ENCODE measurements at regions not wholly inside any gene's neighbourhood (a gene's known extent, or its start where the extent isn't known, plus 50 kb on each side); places are given as distances from the start of the nearest gene placed in this dataset.
"Not testable (repeated sequence)": the region's sequence is repeated elsewhere in the genome, so short reads cannot be mapped to it uniquely, and the experiment has no call there.

DNA sequence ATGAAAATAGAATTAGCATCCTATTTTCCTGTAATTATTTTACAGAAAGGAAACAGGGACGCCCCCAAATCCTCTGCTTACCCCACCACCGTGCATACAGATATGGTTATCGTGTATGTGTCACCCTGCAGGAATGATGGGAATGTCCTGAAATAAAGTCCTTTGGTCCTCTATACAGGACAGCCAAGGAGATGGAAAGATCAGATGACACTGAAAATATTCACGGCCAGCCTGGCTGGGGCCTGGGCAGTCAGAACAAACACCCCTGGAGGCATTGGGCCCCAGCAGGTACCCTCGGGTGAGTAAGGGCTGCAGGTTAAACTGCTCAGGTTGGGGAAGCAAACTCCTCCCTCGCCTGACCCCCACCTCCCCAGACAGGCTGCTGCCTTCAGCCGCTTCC is 368.0 kb downstream of the FOXL1 start:
- no peak for DNase-seq

DNA sequence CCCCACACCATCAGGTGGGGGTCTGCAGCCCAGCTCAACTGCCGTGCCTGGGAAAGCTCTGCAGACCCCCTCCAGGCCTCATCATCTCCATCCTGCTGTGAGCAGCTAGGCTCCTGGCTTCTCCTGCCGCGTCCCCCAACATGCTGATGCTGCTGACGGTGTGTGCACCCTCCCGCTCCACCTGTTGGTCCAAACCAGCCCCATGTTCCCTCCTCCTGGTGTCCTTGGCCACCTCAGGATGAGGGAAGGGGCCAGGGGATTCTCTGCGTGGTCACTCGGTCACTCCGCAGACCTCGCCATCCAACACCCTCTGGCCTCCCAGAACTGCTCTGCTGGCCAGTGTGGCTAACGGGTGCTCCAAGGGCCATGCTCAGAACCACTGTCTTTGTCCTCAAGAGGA is 368.6 kb downstream of the FOXL1 start:
- DNase-seq: no peak

DNA sequence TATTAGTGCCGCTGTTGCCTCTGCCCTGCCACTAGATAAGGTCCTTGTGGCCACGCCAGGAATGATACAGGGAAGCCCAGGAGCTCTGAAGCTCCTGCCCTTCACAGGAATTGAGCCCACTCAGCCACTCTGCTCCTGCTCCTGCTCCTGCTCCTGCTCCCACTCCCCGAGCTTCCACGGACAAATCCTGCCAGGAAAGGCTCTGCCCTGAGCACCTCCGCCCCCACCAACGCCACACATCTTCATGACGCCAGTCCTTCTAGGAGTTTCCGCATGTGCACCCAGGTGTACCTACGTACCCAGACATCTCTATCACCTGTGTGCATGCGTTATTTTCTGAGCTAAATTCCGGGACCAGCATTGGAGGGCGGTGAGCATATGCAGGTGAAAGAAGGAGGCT is 369.1 kb downstream of the C16orf95 start:
- no peak for DNase-seq

DNA sequence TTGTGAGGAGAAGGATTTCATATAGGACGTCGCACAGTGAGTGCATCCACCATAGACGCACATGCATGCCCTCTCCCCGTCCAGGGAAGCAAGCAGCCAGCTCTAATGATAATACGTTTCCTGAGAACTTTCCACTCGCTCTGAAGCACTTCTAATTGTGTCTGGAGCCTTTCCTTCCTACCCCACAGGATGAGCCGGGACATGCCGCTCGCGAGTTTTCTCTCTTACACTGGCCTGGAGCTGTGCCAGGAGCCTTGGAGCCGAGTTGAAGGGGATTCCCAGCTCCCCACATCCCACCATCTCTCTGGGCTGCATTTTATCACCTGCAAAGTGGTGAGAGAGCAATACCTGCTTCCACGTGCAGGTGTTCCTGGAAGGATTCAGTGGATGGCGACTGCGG is 368.1 kb downstream of the C16orf95 start:
- no peak for DNase-seq

DNA sequence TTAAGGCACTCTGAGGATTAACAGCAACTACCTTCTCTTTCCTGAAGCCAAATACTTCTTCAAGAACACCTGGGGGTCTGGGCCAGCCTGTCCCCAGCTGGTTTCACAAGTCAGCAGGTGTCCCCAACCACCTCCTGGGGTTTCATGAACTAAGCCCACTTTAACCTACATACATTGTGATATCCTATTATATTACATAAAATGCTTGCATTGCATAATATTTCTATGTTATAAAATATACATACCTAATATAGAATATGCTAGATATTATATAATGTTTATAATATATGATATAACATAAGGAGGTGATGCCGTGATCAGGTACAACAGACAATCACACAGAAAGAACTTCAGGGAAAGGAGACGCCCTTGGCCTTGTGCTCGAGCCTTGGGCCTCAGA is 367.6 kb downstream of the C16orf95 start:
- no peak for DNase-seq

DNA sequence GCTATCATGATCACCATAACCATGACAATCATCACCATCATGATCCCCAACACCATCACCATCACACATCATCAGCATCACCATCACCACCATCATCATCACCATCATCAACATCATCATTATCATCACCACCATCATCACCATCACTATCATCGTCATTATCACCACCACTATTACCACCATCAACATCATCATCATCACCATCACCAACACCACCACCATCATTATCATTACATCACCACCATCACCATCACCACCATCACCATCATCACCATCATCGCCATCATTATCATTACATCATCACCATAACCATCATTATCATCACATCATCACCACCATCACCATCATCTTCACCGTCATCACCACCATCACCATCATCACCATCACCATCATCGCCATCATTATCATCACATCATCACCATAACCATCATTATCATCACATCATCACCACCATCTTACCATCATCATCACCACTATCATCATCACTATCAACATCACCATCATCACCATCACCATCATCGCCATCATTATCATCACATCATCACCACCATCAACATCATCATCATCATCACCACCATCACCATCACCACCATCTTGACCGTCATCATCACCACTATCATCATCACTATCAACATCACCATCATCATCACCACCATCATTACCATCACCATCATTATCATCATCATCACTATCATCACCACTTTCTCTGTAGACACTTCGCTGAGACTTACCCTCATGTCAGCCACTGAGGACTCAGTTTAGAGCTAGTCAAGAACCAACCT is 366.0 kb downstream of the C16orf95 start:
- DNase-seq: no peak

DNA sequence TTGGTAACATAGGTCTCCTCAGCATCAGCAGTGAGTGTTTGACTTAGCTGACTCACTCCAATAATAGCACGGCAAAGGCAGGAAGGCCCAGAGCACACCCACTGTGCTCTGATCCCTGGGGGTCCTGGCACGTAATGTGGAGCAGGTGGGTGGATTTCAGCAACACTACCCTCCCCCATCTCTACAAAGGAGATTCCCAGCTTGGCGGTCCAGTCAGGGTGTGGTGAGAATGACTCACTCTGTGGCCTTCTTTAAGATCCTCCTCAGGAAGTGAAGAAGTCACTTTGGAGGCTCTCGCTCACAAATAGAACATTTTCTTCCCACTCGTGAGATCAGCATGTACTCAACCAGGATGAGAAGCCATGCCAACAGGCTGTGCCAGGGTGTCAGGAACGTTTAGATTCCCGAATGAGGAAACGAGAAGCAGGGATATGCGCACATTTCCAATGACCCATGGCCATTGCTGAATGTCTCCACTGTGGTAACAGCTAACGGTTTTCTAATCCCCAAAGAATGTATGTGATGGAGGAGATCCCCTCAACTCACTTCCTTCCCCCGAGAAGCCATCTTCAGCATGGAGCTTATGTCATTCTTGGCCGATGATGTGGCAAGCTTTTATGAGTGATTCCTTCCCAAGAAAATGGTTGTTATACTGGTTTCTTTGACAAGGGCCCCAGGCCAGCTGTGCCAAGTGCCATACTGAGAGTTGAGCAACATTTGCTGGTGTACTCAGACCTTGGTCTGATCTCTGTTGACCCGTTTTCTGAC is 365.2 kb downstream of the C16orf95 start:
- DNase-seq: no peak

DNA sequence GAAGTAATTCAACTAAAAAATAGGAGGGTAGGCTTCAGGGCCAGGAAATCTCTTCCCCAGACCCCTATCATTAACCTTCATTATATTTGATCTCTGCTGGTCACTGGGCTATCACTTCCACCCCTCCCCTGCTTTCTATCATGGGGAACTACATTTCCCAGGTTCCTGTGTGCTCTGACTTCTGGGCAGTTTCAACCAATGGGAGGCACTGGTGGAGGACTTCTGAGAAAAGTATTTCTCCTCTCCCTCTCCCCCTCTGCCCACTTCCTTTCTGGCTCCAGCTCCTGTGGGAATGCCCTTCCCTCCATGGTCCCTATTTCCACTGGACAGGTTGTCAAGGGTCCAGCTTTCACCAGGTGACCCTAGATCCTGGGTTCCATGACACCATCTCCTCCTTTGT is 364.4 kb downstream of the C16orf95 start:
- no peak for DNase-seq

DNA sequence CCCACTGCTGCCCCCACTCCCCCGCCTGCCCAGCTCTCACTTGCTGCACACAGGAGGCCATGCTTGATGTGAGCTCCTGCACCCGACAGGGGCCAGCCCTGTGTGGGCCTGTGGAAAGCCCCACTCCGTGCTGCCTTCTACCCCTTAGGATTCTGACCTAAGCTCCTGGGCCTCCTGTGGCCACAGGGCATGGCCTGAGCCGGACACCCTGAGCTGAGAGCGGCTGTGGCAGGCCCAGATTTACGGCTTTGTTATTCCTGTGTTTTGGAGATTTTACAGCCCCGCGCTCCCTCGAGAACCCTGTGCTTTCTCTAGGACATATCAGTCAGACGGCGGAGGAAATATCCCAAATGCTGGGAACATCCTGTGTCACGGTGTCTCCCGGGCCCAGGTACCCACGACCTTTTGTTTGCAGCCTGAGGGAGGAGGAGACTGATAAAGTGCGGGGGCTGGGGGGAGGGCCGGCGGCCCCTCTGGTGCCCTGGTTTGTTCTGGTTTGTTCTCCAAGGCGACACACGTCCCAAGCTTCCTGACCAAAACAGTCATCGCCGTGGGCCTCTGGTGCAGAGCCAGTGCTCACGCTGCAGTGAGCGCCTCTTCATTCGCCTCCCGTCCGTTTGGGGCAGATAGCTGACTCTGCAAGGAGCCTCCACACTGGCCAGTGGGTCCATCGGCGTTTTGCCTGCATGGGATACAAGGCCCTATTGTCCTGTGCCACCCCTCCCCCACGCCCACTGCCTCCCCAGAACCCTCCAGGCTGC is 363.4 kb downstream of the C16orf95 start:
- no peak for DNase-seq

DNA sequence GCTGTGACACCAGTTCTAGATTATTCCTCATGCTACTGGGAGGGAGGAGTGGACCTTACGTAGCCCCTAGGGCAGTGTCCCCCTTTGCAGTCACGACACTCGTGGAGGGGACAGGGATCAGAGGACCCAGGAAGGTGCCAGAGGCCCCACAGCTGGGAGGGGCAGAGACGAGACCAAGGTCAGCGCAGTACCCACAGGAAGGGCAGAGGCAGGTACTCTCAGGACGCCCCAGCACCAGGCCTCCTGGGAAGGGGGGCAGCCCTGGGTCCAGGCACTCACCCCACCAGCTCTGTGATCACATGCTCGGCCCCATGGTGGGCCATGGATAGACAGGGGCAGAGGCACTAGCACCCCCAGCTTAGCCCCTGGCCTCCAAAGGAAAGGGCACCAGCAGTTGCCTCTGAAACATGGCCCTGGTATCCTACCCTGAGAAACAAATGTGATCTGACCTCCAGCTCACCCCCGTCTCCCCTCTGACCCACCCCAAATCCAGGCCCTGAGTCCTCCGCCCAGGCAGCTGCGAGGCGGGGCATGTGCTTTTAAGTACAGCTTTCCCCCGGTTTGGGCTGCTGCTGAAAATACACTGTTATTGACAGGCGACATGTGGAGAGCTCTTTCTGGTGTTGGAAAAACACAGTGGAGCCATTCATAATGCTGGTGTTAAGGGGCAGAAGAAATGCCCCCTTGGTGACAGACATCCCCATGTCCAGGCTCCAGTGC is 361.9 kb downstream of the C16orf95 start:
- DNase-seq: no peak

DNA sequence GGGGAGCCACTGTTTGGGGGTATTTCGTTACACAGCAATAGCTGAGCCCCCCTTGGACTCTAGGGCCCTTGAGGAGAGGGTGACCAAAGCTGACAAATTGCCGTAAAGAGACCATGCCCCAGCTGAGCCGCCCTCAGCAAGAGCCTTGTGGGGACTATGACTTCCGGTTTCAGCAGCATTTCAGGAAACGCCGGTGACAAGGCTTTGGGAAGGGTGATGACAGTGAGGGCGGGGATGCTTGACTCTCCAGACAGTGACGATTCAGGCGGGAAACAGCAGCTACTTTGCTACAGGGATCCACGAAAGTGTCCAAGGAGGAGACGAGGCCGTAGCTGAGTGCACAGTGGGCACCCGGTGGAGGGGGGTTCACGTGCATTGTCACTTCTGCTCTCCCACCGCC is 360.8 kb downstream of the C16orf95 start:
- DNase-seq: no peak

DNA sequence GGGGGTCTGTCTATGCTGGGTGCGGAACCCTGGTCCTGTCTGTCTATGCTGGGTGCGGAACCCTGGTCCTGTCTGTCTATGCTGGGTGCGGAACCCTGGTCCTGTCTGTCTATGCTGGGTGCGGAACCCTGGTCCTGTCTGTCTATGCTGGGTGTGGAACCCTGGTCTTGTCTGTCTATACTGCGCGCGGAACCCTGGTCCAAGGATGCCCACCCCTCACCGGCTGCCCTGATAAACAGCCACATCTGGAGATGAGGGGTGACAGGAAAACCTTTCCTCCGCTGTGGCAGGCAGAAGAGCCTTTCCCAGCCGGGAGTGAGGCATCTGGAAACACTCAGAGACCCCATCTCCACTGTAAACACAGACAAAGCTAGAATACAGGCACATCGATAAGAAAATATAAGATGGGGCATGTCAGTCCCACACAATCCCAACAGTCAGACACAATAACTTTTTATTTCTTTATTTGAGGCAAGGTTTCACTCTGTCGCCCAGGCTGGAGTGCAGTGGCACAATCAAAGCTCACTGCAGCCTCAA is 359.5 kb downstream of the C16orf95 start:
- DNase-seq: not testable (repeated sequence)

DNA sequence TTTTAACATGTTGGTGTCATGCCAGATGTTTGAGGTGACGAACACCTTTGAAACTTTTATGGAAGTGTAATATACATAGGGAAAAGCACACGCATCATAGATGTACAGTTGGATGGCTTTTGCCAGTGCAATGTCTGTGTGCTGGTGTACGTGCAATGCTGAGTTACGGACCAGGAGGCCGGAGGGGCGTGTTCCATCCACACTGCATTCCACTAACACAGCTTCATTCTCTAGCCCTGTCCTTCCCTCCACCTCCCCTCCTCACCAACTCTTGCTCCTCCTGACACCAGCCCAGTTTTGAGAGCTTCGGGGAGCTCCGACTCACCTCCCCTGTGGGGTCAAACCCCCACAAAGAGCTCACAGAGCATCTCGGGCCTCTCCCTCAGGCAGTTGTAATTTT is 358.8 kb downstream of the C16orf95 start:
- no peak for DNase-seq

DNA sequence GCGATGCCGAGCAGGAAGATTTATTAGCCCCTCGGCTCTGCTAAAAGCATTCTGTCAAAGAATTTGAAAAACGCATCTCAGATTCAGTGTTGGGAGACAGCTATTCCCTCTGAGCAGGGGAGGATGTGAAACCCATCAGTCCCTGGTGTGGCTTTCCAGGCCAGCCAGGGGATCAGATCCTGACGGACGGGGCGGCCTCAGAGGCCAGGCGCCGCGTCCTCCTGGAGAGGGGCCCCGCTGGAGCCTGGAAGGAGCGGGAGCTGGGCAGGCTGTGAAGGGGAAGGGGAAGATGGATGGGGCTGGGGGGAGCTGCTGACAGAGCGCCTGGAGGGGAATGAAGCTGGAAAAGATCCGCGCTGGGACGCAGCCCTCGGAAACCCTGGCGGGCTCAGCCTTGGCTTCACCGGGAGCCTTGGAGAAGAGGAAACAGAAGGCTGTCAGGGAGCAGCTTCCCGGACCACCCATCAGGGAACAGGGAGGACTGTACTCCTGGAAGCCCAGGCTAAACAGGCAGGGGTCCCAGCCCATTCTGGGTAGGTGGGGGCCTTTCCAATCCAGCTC is 358.0 kb downstream of the C16orf95 start:
- DNase-seq: no peak

DNA sequence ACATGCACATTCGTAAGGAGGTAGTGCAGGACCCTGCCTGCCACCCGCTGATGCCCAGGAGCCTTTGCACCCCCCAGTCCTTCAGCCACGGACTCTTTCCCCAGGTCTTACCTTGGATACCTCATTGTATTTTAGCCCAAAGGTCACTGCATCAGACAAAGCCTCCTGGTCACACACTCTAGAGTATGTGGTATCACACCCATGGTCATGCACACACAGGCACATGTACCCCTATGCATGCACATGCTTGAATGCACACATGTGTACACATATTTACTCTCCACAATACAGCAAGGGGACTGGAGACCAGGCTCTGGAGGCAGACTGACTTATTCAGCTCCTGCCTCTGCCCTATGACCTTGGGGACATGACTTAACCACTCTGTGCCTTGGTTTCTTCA is 357.5 kb downstream of the C16orf95 start:
- no peak for DNase-seq

DNA sequence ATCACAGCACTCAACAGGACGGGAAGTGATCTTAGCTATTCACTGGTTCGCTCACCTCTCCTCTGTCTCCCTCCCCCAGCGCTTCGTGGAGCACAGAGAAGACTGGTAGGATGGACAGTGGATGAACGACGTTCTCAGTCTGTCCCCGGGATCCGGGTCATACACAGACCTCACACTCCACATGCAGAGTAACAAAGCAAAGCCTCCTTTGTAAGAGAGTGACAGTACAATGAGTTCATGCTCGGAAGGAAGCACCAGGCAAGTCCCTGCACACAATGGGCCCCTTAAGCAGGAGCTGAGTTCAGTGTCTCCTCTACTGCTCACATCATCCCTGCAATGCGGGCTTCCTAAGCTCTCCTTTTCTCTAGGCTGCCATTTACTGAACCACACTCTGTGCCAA is 356.9 kb downstream of the C16orf95 start:
- DNase-seq: no peak

DNA sequence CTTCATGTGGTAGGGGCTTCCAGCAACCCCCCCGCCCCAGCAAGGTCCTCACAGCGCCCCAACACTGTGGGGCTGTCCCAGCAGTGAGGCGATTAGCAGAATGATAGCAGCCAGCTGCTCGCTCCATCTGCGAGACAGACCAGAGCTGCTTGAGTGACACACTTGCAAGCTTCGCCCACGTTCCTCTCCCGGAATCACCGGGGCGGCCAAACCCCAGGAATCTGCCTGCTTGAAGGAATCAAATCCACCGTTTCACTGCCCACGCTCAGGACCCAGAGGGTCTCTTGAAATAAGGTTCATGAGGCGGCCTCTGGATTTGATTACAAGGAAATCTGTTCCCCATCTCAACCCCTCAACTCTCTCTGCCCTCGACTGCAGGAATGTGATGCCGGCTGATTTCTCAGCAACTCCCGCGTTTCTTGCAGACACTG is 356.0 kb downstream of the C16orf95 start:
- no peak for DNase-seq

DNA sequence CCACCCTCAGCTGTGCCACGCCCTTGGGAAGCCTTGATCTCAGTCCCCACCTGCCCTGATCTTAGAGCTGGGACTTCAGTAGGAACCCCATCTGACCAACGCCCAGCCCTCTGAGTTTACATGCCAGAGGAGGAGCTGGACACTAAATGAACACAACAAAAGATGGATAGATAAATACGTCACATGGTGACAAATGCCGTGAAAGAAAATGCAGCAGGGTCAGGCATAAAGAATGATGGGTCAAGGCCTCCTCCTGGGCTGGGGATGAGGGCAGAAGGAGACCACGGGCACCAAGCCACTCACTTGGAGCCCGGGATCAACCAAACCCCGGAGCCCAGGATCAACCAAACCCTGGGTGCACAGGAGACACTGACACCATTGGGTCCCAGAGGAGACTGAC is 354.9 kb downstream of the C16orf95 start:
- no peak for DNase-seq

DNA sequence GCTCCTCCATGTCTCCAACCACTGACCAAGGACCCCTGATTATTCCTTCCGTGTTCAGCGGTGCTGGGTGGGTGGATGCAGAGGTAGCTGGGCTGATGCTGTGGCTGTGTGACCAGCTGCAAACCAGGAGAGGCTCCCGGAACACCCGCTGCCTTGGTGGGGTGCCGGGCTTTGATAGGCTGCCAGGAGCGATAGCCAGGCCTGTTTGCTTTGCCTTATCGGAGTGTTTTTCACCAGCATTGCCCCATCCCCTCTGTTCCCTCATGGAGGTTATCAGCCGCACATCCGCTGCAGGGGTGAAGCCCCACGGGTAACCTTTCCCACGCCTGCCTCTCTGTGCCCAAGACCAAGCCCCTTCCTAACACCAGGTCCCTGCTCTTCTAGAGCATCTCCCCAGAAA is 354.3 kb downstream of the C16orf95 start:
- DNase-seq: no peak

DNA sequence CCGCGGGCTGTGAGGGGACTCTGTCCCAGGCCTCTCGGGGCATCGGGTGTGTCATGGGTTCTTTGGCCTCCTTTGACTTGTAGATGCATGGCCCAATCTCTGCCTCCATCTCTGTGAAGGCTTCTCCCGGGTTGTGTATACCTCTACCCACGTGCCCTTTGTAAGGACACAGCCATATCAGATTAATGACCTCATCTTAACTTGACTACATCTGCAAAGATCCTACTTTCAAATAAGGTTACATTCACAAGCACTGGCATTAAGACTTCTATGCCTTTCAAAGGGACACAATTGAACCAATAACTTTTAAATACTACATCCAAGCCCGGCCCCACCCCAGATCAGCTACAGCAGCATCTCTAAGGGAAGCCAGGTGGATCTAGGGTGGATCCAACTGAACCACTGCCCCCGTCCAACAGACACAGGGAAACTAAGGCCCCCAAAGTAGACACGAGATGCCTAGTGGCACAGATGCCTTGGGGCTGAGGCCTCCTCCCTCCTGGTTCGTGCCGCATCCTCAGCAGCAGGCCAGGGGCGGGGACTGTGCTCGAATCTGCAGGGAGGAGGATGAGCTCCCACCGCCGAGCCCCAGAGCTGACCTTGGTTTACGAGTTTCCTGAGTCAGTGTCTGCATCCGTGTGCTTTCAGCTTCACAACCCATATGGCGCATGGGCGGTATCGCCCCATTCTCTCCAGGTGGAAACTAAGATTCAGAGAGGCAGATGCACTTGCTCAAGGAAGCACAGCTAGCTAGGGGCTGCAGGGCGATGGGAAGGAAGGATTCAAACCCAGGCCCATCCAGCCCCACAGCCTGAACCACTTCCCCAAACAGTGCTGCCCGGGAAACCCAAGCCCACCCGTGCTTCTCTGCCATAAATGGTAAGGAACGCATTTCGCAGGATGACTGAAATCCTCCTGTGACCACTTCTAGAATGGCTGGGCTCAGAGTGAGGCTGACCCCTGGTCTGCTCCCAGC is 353.3 kb downstream of the C16orf95 start:
- no peak for DNase-seq

DNA sequence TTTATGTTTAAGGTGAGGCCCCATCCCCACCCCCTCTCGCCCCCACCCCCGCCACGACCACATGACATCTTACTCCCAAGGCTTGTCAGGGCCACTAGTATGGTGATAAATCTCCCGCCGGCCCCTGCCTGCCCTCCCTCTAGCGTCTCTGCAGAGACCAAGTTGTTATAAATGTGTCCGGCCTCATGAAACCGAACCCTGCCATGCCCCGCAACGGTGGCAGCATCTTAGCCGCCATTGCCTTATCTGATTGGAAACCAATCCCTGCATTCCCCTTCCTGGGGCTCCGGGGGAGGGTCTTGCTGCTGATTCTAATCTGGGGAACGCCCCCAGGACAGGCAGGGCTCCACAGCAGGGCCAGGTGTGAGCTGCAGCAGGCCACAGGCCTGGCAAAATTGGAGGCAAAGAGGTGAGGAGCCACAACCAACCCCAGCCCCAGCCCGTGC is 352.4 kb downstream of the C16orf95 start:
- no peak for DNase-seq
